ENCODE measurements at regions not wholly inside any gene's neighbourhood (a gene's known extent, or its start where the extent isn't known, plus 50 kb on each side); places are given as distances from the start of the nearest gene placed in this dataset.

DNA sequence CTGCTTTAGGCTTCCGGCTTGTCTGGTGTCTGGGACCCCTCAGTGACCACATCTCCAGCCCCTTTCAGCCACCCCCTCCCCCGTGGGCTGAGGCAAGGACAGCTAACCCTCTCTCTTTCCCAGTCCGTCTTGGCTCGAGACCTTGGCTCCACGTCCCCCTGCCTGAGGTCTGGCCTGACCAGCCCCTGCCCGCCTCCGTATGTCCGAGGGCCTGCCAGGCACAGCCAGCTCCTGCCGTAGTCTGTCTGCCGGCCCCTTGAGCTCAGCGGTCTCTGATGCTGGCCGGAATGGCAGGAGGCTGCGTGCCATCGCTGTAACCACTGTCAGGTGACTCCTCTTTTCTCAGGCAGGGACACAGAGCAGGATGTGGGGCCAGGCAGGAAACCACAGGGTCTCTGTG is 73.3 kb upstream of the LRPAP1 start:
- no peak for TF ChIP-seq GLIS3 (CRISPR knock-in tag; IDR thresholded peaks at IDR 0.05)
- TF ChIP-seq TCF4 (CRISPR knock-in tag; IDR thresholded peaks at IDR 0.05; ENCODE audit: borderline replicate concordance), result no peak
- TF ChIP-seq RARB (CRISPR knock-in tag; IDR thresholded peaks at IDR 0.05), result no peak
- no peak for TF ChIP-seq ZFP3 (CRISPR knock-in tag; IDR thresholded peaks at IDR 0.05)
- TF ChIP-seq ZNF565 (CRISPR knock-in tag; conservative IDR thresholded peaks at IDR 0.05; ENCODE audit: low read depth), result no peak
- TF ChIP-seq, protein P1, sequence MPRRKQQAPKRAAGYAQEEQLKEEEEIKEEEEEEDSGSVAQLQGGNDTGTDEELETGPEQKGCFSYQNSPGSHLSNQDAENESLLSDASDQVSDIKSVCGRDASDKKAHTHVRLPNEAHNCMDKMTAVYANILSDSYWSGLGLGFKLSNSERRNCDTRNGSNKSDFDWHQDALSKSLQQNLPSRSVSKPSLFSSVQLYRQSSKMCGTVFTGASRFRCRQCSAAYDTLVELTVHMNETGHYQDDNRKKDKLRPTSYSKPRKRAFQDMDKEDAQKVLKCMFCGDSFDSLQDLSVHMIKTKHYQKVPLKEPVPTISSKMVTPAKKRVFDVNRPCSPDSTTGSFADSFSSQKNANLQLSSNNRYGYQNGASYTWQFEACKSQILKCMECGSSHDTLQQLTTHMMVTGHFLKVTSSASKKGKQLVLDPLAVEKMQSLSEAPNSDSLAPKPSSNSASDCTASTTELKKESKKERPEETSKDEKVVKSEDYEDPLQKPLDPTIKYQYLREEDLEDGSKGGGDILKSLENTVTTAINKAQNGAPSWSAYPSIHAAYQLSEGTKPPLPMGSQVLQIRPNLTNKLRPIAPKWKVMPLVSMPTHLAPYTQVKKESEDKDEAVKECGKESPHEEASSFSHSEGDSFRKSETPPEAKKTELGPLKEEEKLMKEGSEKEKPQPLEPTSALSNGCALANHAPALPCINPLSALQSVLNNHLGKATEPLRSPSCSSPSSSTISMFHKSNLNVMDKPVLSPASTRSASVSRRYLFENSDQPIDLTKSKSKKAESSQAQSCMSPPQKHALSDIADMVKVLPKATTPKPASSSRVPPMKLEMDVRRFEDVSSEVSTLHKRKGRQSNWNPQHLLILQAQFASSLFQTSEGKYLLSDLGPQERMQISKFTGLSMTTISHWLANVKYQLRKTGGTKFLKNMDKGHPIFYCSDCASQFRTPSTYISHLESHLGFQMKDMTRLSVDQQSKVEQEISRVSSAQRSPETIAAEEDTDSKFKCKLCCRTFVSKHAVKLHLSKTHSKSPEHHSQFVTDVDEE (CRISPR knock-in tag; IDR thresholded peaks at IDR 0.05), result no peak
- TF ChIP-seq OSR1 (CRISPR knock-in tag; IDR thresholded peaks at IDR 0.05), result no peak
- TF ChIP-seq ARNTL (CRISPR knock-in tag; IDR thresholded peaks at IDR 0.05; ENCODE audit: borderline replicate concordance, low read depth), result no peak
- no peak for TF ChIP-seq CSDC2 (CRISPR knock-in tag; IDR thresholded peaks at IDR 0.05)
- TF ChIP-seq, protein P2, sequence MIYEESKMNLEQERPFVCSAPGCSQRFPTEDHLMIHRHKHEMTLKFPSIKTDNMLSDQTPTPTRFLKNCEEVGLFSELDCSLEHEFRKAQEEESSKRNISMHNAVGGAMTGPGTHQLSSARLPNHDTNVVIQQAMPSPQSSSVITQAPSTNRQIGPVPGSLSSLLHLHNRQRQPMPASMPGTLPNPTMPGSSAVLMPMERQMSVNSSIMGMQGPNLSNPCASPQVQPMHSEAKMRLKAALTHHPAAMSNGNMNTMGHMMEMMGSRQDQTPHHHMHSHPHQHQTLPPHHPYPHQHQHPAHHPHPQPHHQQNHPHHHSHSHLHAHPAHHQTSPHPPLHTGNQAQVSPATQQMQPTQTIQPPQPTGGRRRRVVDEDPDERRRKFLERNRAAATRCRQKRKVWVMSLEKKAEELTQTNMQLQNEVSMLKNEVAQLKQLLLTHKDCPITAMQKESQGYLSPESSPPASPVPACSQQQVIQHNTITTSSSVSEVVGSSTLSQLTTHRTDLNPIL (CRISPR knock-in tag; IDR thresholded peaks at IDR 0.05; ENCODE audit: low read depth), result no peak
- no peak for TF ChIP-seq TOX (CRISPR knock-in tag; IDR thresholded peaks at IDR 0.05; ENCODE audit: borderline replicate concordance)
